ENCODE measurements at regions not wholly inside any gene's neighbourhood (a gene's known extent, or its start where the extent isn't known, plus 50 kb on each side); places are given as distances from the start of the nearest gene placed in this dataset.

DNA sequence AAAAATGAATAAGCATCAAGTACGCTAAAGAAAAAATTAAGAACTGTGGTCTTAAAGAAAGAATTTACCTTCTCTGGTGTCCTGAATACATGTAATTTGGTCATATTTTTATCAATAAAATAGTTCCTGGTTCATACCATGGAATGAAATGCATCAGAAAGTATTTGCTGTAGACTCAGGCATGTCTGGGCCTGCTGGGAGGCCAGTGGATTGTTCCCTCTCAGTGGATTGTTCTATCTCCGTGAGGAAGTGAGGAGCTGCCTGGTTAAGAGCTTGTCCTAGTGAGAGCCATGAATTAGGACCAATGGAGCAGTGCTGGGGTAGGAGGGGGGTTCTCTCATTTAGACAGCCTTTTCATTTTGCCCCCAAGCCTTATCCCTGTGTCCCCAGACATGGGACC is 211.7 kb upstream of the HABP2 start:
- TF ChIP-seq POLR2A (IDR thresholded peaks at IDR 0.05), result no peak
- TF ChIP-seq CTCF (IDR thresholded peaks at IDR 0.05), result no peak

All from lower leg skin (tissue), 3 donors.